H9 (cell line): ENCODE measurements at regions not wholly inside any gene's neighbourhood (a gene's known extent, or its start where the extent isn't known, plus 50 kb on each side); places are given as distances from the start of the nearest gene placed in this dataset.

Source experiments
- DNase-seq: peaks from one replicate; pipeline ENCODE4 v3.0.0-alpha.2; 2017
- H2AFZ ChIP-seq: one replicate; pipeline ENCODE4 v1.6.1; 2013; ENCODE audit warnings: mild to moderate bottlenecking, low read length, control low read depth, moderate library complexity
- H2AK5ac ChIP-seq: 2 replicates; pipeline ENCODE4 v1.6.1; 2013; ENCODE audit warnings: low read length, control low read depth, mixed read lengths; ENCODE audit not compliant: insufficient read length
- H2BK120ac ChIP-seq: one replicate; pipeline ENCODE4 v1.6.1; 2013; ENCODE audit warnings: low read depth, mild to moderate bottlenecking, low read length, control low read depth, inconsistent platforms; ENCODE audit not compliant: poor library complexity, severe bottlenecking
- H2BK12ac ChIP-seq: 2 replicates; pipeline ENCODE4 v1.6.1; 2013; ENCODE audit warnings: low read length, control low read depth, mixed read lengths, low read depth; ENCODE audit not compliant: insufficient read length
- H2BK15ac ChIP-seq: 2 replicates; pipeline ENCODE4 v1.6.1; 2013; ENCODE audit warnings: low read depth, low read length, control low read depth
- H2BK20ac ChIP-seq: one replicate; pipeline ENCODE4 v1.6.1; 2013; ENCODE audit warnings: low read depth, mild to moderate bottlenecking, low read length, control low read depth, inconsistent platforms; ENCODE audit not compliant: poor library complexity, severe bottlenecking
- H2BK5ac ChIP-seq: 2 replicates; pipeline ENCODE4 v1.6.1; 2013; ENCODE audit warnings: low read length, control low read depth, mixed read lengths; ENCODE audit not compliant: insufficient read length
- H3K14ac ChIP-seq: 2 replicates; pipeline ENCODE4 v1.6.1; 2013; ENCODE audit warnings: low read length, control low read depth; ENCODE audit not compliant: insufficient read depth
- H3K18ac ChIP-seq: 2 replicates; pipeline ENCODE4 v1.6.1; 2013; ENCODE audit warnings: low read depth, mild to moderate bottlenecking, mixed read lengths, low read length, control low read depth; ENCODE audit not compliant: insufficient read length
- H3K23ac ChIP-seq: 2 replicates; pipeline ENCODE4 v1.6.1; 2013; ENCODE audit warnings: low read length, control low read depth, mixed read lengths, low read depth; ENCODE audit not compliant: insufficient read length
- H3K23me2 ChIP-seq: 2 replicates; pipeline ENCODE4 v1.6.1; 2013; ENCODE audit warnings: low read depth, mild to moderate bottlenecking, mixed read lengths, low read length, control low read depth; ENCODE audit not compliant: insufficient read length, poor library complexity, severe bottlenecking
- H3K27ac ChIP-seq: 2 replicates; pipeline ENCODE4 v1.5.1; 2013; ENCODE audit warnings: low read length, control low read depth, mixed read lengths, low read depth; ENCODE audit not compliant: insufficient read length
- H3K27me3 ChIP-seq: 2 replicates; pipeline ENCODE4 v1.6.1; 2013; ENCODE audit warnings: low read length, control low read depth, inconsistent platforms; ENCODE audit not compliant: insufficient read depth
- H3K4ac ChIP-seq: 2 replicates; pipeline ENCODE4 v1.6.1; 2013; ENCODE audit warnings: low read depth, mild to moderate bottlenecking, control low read depth, inconsistent platforms, low read length, moderate library complexity
- H3K4me1 ChIP-seq: 2 replicates; pipeline ENCODE4 v1.6.1; 2013; ENCODE audit warnings: low read length, control low read depth, inconsistent platforms; ENCODE audit not compliant: insufficient read depth
- H3K4me2 ChIP-seq: 2 replicates; pipeline ENCODE4 v1.6.1; 2013; ENCODE audit warnings: low read length, control low read depth, mixed read lengths; ENCODE audit not compliant: insufficient read length, insufficient read depth
- H3K56ac ChIP-seq: 2 replicates; pipeline ENCODE4 v1.6.1; 2013; ENCODE audit warnings: low read depth, mild to moderate bottlenecking, mixed read lengths, low read length, control low read depth; ENCODE audit not compliant: insufficient read length
- H3K79me1 ChIP-seq: 2 replicates; pipeline ENCODE4 v1.6.1; 2013; ENCODE audit warnings: low read depth, mild to moderate bottlenecking, moderate library complexity, low read length, control low read depth, inconsistent platforms; ENCODE audit not compliant: insufficient read depth, poor library complexity, severe bottlenecking
- H3K79me2 ChIP-seq: 2 replicates; pipeline ENCODE4 v1.6.1; 2013; ENCODE audit warnings: low read length, control low read depth, inconsistent platforms; ENCODE audit not compliant: insufficient read depth
- H3K9ac ChIP-seq: 2 replicates; pipeline ENCODE4 v1.6.1; 2013; ENCODE audit warnings: low read length, control low read depth, mixed read lengths; ENCODE audit not compliant: insufficient read length; ENCODE audit errors: extremely low read depth
- H3K9me3 ChIP-seq: one replicate; pipeline ENCODE4 v1.6.1; 2013; ENCODE audit warnings: low read depth, low read length, inconsistent platforms; ENCODE audit not compliant: control insufficient read depth
- H3T11ph ChIP-seq: one replicate; pipeline ENCODE4 v1.6.1; 2013; ENCODE audit warnings: mild to moderate bottlenecking, low read length, control low read depth, inconsistent platforms
- H4K20me1 ChIP-seq: one replicate; pipeline ENCODE4 v1.6.1; 2013; ENCODE audit not compliant: control insufficient read depth, insufficient read length, insufficient read depth
- H4K5ac ChIP-seq: 2 replicates; pipeline ENCODE4 v1.6.1; 2013; ENCODE audit warnings: low read depth, mild to moderate bottlenecking, mixed read lengths, low read length, control low read depth; ENCODE audit not compliant: insufficient read length
- H4K8ac ChIP-seq: replicated peaks from 2 replicates; pipeline ENCODE4 v1.6.1; 2013; ENCODE audit warnings: low read length, control low read depth, mixed read lengths, low read depth; ENCODE audit not compliant: insufficient read length
- H4K91ac ChIP-seq: 2 replicates; pipeline ENCODE4 v1.6.1; 2013; ENCODE audit warnings: low read depth, mild to moderate bottlenecking, moderate library complexity, mixed read lengths, low read length, control low read depth; ENCODE audit not compliant: insufficient read length
- H3K27ac Mint-ChIP-seq, 3 experiments: 2 replicates in 2 of 3; 3 replicates in 1 of 3; pipeline ENCODE4 v1.8.0; 2020 to 2021; ENCODE audit warnings: mixed read lengths in 3 of 3, mild to moderate bottlenecking in 1 of 3, moderate library complexity in 1 of 3
- H3K27me3 Mint-ChIP-seq: 2 replicates; pipeline ENCODE4 v1.8.0; 2021; ENCODE audit warnings: low read depth, mild to moderate bottlenecking, moderate library complexity, mixed read lengths
- H3K36me3 Mint-ChIP-seq, 3 experiments: 2 replicates in 2 of 3; 3 replicates in 1 of 3; pipeline ENCODE4 v1.8.0; 2020 to 2021; ENCODE audit warnings: low read depth in 3 of 3, mixed read lengths in 3 of 3; ENCODE audit not compliant: insufficient read depth in 1 of 3
- H3K4me1 Mint-ChIP-seq, 2 experiments: 2 replicates each; pipeline ENCODE4 v1.8.0; 2020; ENCODE audit warnings: mixed read lengths in 2 of 2
- H3K4me3 Mint-ChIP-seq, 2 experiments: 2 replicates in 1 of 2; 3 replicates in 1 of 2; pipeline ENCODE4 v1.8.0; 2020 to 2021; ENCODE audit warnings: mild to moderate bottlenecking in 2 of 2, mixed read lengths in 2 of 2, moderate library complexity in 1 of 2
- H3K9me3 Mint-ChIP-seq, 2 experiments: 2 replicates in 1 of 2; 3 replicates in 1 of 2; pipeline ENCODE4 v1.8.0; 2020; ENCODE audit warnings: mild to moderate bottlenecking in 2 of 2, mixed read lengths in 2 of 2, moderate library complexity in 1 of 2
- WGBS: extraction: QIAGEN DNeasy Blood & Tissue Kit; methylation state at CpG from one replicate; pipeline ENCODE4 v1.1.7; 2013; ENCODE audit warnings: missing lambda C conversion rate, low lambda C conversion rate, mixed read lengths; ENCODE audit not compliant: insufficient read length; ENCODE audit errors: extremely low coverage; 5-methylcytosine and 5-hydroxymethylcytosine counted together
- TF ChIP-seq, protein P1 (sequence below): fragments of 200-600 bp; sonication (generic); conservative IDR thresholded peaks from 3 replicates; pipeline ENCODE4 v1.8.0; 2021; ENCODE audit warnings: antibody characterized with exemption, mild to moderate bottlenecking

- H3K4me1 ChIP-seq: no peaks in the 10 kb centered on the region
- H3K4ac ChIP-seq: no peak overlapping the region
- H2BK20ac ChIP-seq: no peak overlapping the region
- H2BK120ac ChIP-seq: no peak overlapping the region
- no peak overlapping the region for H3K18ac ChIP-seq
- Mint-ChIP-seq H3K27me3 (no peaks in the 10 kb centered on the region), H3K36me3 (no peaks in the 10 kb centered on the region), H3K9me3 (no peaks in the 10 kb centered on the region), H3K27ac (0 out of 7 replicates have a peak overlapping the region, but pooled peaks of 1 of the 3 experiments have one; percentile 1), H3K4me3 (no peak overlapping the region), H3K4me1 (no peaks in the 10 kb centered on the region; a peak in 1 of 4 replicates)
- no peaks in the 10 kb centered on the region for H3K23me2 ChIP-seq
- H4K8ac ChIP-seq: no peak overlapping the region
- no peak overlapping the region for H3K56ac ChIP-seq
- no peak overlapping the region for H2BK15ac ChIP-seq
- TF ChIP-seq, protein P1, sequence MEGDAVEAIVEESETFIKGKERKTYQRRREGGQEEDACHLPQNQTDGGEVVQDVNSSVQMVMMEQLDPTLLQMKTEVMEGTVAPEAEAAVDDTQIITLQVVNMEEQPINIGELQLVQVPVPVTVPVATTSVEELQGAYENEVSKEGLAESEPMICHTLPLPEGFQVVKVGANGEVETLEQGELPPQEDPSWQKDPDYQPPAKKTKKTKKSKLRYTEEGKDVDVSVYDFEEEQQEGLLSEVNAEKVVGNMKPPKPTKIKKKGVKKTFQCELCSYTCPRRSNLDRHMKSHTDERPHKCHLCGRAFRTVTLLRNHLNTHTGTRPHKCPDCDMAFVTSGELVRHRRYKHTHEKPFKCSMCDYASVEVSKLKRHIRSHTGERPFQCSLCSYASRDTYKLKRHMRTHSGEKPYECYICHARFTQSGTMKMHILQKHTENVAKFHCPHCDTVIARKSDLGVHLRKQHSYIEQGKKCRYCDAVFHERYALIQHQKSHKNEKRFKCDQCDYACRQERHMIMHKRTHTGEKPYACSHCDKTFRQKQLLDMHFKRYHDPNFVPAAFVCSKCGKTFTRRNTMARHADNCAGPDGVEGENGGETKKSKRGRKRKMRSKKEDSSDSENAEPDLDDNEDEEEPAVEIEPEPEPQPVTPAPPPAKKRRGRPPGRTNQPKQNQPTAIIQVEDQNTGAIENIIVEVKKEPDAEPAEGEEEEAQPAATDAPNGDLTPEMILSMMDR: no peak
- no CpG with 5 or more reads among the region's 2 CpGs for WGBS
- no peak overlapping the region for H2AK5ac ChIP-seq
- no peak overlapping the region for H2BK5ac ChIP-seq
- H3K4me2 ChIP-seq: no peak overlapping the region
- H3K14ac ChIP-seq: no peak overlapping the region
- H2AFZ ChIP-seq: no peak overlapping the region
- H3K27me3 ChIP-seq: no peaks in the 10 kb centered on the region
- H3K23ac ChIP-seq: no peak overlapping the region
- no peak overlapping the region for H2BK12ac ChIP-seq
- H4K5ac ChIP-seq: no peak overlapping the region
- no peak overlapping the region for H3K27ac ChIP-seq
- H4K91ac ChIP-seq: no peak overlapping the region
- H3K9ac ChIP-seq: no peak overlapping the region
- no peaks in the 10 kb centered on the region for H4K20me1 ChIP-seq
- DNase-seq: no peak
- no peaks in the 10 kb centered on the region for H3K79me1 ChIP-seq
- no peaks in the 10 kb centered on the region for H3K9me3 ChIP-seq
- H3K79me2 ChIP-seq: no peaks in the 10 kb centered on the region
- no peak overlapping the region for H3T11ph ChIP-seq
Observed at GRCh38 chr1:219489636-219490035, 123.3 kb downstream of the ZC3H11B start.
